H1 (cell line): ENCODE measurements at regions not wholly inside any gene's neighbourhood (a gene's known extent, or its start where the extent isn't known, plus 50 kb on each side); places are given as distances from the start of the nearest gene placed in this dataset.

Source experiments
- CTCF ChIA-PET: fragments of 300-600 bp; sonication (Branson Sonifier 250); formaldehyde crosslinking; loops from one replicate; lab custom pipeline; 2021; ENCODE audit not compliant: partially characterized antibody; lab: Charles Lee
- POLR2A ChIA-PET: fragments of 300-600 bp; sonication (Branson Sonifier 250); formaldehyde crosslinking; loops from one replicate; lab custom pipeline; 2021; ENCODE audit warnings: inconsistent platforms; ENCODE audit not compliant: partially characterized antibody; lab: Charles Lee
- DNase-seq, 2 experiments: peaks; one replicate each; pipeline versions ENCODE4 v3.0.0 to v3.0.0-alpha.2; 2010 to 2022; ENCODE audit warnings: low spot score in 2 of 2, low read depth in 1 of 2, mixed read lengths in 1 of 2
- FAIRE-seq: peaks from 2 replicates; lab custom pipeline; 2011; peaks lifted over from hg19 to GRCh38; lab: Jason Lieb, UNC
- H2AFZ ChIP-seq: 2 replicates; pipeline ENCODE4 v1.8.1; 2012; ENCODE audit warnings: low read length, inconsistent platforms
- H2AK5ac ChIP-seq: 2 replicates; pipeline ENCODE4 v1.6.1; 2013; ENCODE audit warnings: low read depth, low read length
- H2BK120ac ChIP-seq: replicated peaks from 2 replicates; pipeline ENCODE3; 2013; ENCODE audit warnings: low read depth, low read length, inconsistent platforms
- H2BK12ac ChIP-seq: 2 replicates; pipeline ENCODE4 v1.6.1; 2013; ENCODE audit warnings: low read depth, low read length
- H2BK15ac ChIP-seq: 2 replicates; pipeline ENCODE4 v1.6.1; 2013; ENCODE audit warnings: low read length
- H2BK20ac ChIP-seq: 2 replicates; pipeline ENCODE4 v1.6.1; 2013; ENCODE audit warnings: low read length
- H2BK5ac ChIP-seq: 2 replicates; pipeline ENCODE4 v1.6.1; 2013; ENCODE audit warnings: low read depth, low read length
- H3K14ac ChIP-seq: 2 replicates; pipeline ENCODE4 v1.6.1; 2013; ENCODE audit warnings: inconsistent platforms; ENCODE audit not compliant: insufficient read length
- H3K18ac ChIP-seq: 2 replicates; pipeline ENCODE4 v1.6.1; 2013; ENCODE audit warnings: low read length; ENCODE audit errors: extremely low read depth
- H3K23ac ChIP-seq: 2 replicates; pipeline ENCODE4 v1.6.1; 2013; ENCODE audit warnings: inconsistent platforms; ENCODE audit not compliant: insufficient read length
- H3K23me2 ChIP-seq: 2 replicates; pipeline ENCODE4 v1.6.1; 2013; ENCODE audit warnings: low read depth, low read length
- H3K27ac ChIP-seq: 2 replicates; pipeline ENCODE4 v1.6.1; 2011; ENCODE audit warnings: low read depth, low read length, inconsistent platforms
- H3K27me3 ChIP-seq, 4 experiments: replicated peaks in 1 of 4; 1 replicate in 1 of 4; 2 replicates in 3 of 4; pipeline versions ENCODE4 v1.6.1 to v1.8.1; 2011 to 2013; ENCODE audit warnings: low read length in 3 of 4, mild to moderate bottlenecking in 3 of 4, inconsistent platforms in 2 of 4, mixed read lengths in 2 of 4, moderate library complexity in 1 of 4; ENCODE audit not compliant: control insufficient read depth in 3 of 4, insufficient read depth in 3 of 4; ENCODE audit errors: extremely low read depth in 1 of 4
- H3K36me3 ChIP-seq, 4 experiments: 2 replicates each; pipeline versions ENCODE4 v1.6.1 to v1.8.1; 2011 to 2013; ENCODE audit warnings: mild to moderate bottlenecking in 4 of 4, low read length in 3 of 4, moderate library complexity in 2 of 4, control low read depth in 1 of 4, inconsistent platforms in 1 of 4; ENCODE audit not compliant: insufficient read depth in 4 of 4, control insufficient read depth in 2 of 4
- H3K4ac ChIP-seq: replicated peaks from 2 replicates; pipeline ENCODE3; 2013; ENCODE audit warnings: low read length, low read depth, mixed read lengths, inconsistent platforms; ENCODE audit not compliant: insufficient read length
- H3K4me1 ChIP-seq, 4 experiments: replicated peaks in 1 of 4; 1 replicate in 1 of 4; 2 replicates in 3 of 4; pipeline versions ENCODE4 v1.6.1 to v1.8.1; 2011 to 2013; ENCODE audit warnings: low read length in 3 of 4, inconsistent platforms in 2 of 4, mixed read lengths in 1 of 4; ENCODE audit not compliant: insufficient read depth in 4 of 4, control insufficient read depth in 3 of 4
- H3K4me2 ChIP-seq, 2 experiments: 2 replicates each; pipeline versions ENCODE4 v1.6.1 to v1.8.1; 2011 to 2013; ENCODE audit warnings: low read depth in 2 of 2, low read length in 2 of 2, control low read depth in 1 of 2, inconsistent platforms in 1 of 2, mild to moderate bottlenecking in 1 of 2; ENCODE audit not compliant: insufficient read depth in 1 of 2
- H3K4me3 ChIP-seq, 4 experiments: fragments of 200-600, 300-600 bp in 1 of 4; sonication (generic), shearing (Covaris generic), sonication (Bioruptor Twin) in 1 of 4; 2 replicates each; pipeline versions ENCODE4 v1.5.1 to v1.8.1; 2011 to 2016; ENCODE audit warnings: low read length in 4 of 4, low read depth in 3 of 4, control low read depth in 2 of 4, inconsistent platforms in 2 of 4, mild to moderate bottlenecking in 2 of 4, mixed read lengths in 1 of 4, moderate library complexity in 1 of 4; ENCODE audit not compliant: insufficient read depth in 2 of 4; ENCODE audit errors: extremely low read depth in 1 of 4
- H3K56ac ChIP-seq: replicated peaks from 2 replicates; pipeline ENCODE3; 2013; ENCODE audit warnings: low read depth, mild to moderate bottlenecking, mixed read lengths, low read length, inconsistent platforms; ENCODE audit not compliant: insufficient read length
- H3K79me1 ChIP-seq: 2 replicates; pipeline ENCODE4 v1.6.1; 2013; ENCODE audit warnings: low read depth, low read length, control low read depth
- H3K79me2 ChIP-seq, 2 experiments: 2 replicates each; pipeline versions ENCODE4 v1.6.1 to v1.8.1; 2012 to 2013; ENCODE audit warnings: low read length in 2 of 2, mild to moderate bottlenecking in 2 of 2, inconsistent platforms in 1 of 2; ENCODE audit not compliant: insufficient read depth in 2 of 2, control insufficient read depth in 1 of 2
- H3K9ac ChIP-seq, 4 experiments: replicated peaks in 1 of 4; 1 replicate in 1 of 4; 2 replicates in 3 of 4; pipeline versions ENCODE4 v1.6.1 to v1.8.1; 2011 to 2013; ENCODE audit warnings: low read depth in 3 of 4, low read length in 3 of 4, control low read depth in 2 of 4, mild to moderate bottlenecking in 2 of 4, moderate library complexity in 2 of 4, inconsistent platforms in 1 of 4; ENCODE audit errors: extremely low read depth in 1 of 4
- H3K9me3 ChIP-seq, 2 experiments: 2 replicates each; pipeline versions ENCODE4 v1.6.1 to v1.8.1; 2012 to 2013; ENCODE audit warnings: mild to moderate bottlenecking in 2 of 2, moderate library complexity in 2 of 2, control low read depth in 1 of 2, inconsistent platforms in 1 of 2, low read depth in 1 of 2, low read length in 1 of 2, mixed read lengths in 1 of 2; ENCODE audit not compliant: insufficient read depth in 2 of 2
- H4K20me1 ChIP-seq, 2 experiments: replicated peaks in 1 of 2; 2 replicates each; pipeline versions ENCODE3 to v1.8.1; 2011 to 2013; ENCODE audit warnings: inconsistent platforms in 2 of 2, low read length in 2 of 2, mild to moderate bottlenecking in 1 of 2; ENCODE audit not compliant: insufficient read depth in 2 of 2, control insufficient read depth in 1 of 2
- H4K5ac ChIP-seq: 2 replicates; pipeline ENCODE4 v1.6.1; 2013; ENCODE audit warnings: low read length, low read depth, mixed read lengths, inconsistent platforms; ENCODE audit not compliant: insufficient read length
- H4K8ac ChIP-seq: 2 replicates; pipeline ENCODE4 v1.8.0; 2013; ENCODE audit warnings: mild to moderate bottlenecking, moderate library complexity, low read length, inconsistent platforms; ENCODE audit not compliant: insufficient read depth; ENCODE audit errors: extremely low read depth
- H4K91ac ChIP-seq: replicated peaks from 2 replicates; pipeline ENCODE3; 2013; ENCODE audit warnings: low read length, mixed read lengths, inconsistent platforms; ENCODE audit not compliant: insufficient read length
- SIN3A ChIP-seq, 2 experiments: IDR thresholded peaks in 1 of 2; conservative IDR thresholded peaks in 1 of 2; 2 replicates each; pipeline ENCODE4 v1.6.1; 2011 to 2012; ENCODE audit warnings: low read length in 2 of 2, improper control_type of control experiment in 1 of 2, low read depth in 1 of 2, mild to moderate bottlenecking in 1 of 2
- whole genome bisulfite sequencing, 2 experiments: shearing (Covaris generic) in 1 of 2; methylation state at CpG; one replicate each; pipeline versions ENCODE4 v1.1.6 to v1.1.7; 2013 to 2015; ENCODE audit warnings: low lambda C conversion rate in 2 of 2, mixed read lengths in 2 of 2, inconsistent platforms in 1 of 2, low coverage in 1 of 2, missing lambda C conversion rate in 1 of 2; ENCODE audit not compliant: insufficient replicate concordance in 2 of 2, insufficient coverage in 1 of 2, insufficient read length in 1 of 2; ENCODE audit errors: extremely low coverage in 1 of 2, missing lambda C conversion rate in 1 of 2; 5-methylcytosine and 5-hydroxymethylcytosine counted together

- POLR2A ChIA-PET = no interaction called here
Observed at GRCh38 chr4:67380154-67380553, 165.1 kb downstream of the CENPC start.

More at GRCh38 chr4:67380154-67380553, 165.1 kb downstream of the CENPC start:
- H3K27ac ChIP-seq = no peak overlapping the region
- no peaks in the 10 kb centered on the region for H3K79me2 ChIP-seq
- H2BK120ac ChIP-seq = no peak overlapping the region
- no peaks in the 10 kb centered on the region for H3K23me2 ChIP-seq
- no peak overlapping the region for H4K8ac ChIP-seq
- no peak overlapping the region for H2BK15ac ChIP-seq
- no peaks in the 10 kb centered on the region for H4K20me1 ChIP-seq
- WGBS, 2 experiments = 91% methylated on average over 13 of the region's 16 CpGs; no CpG with 5 or more reads in 1 of the 2 experiments
- no peak overlapping the region for H2BK12ac ChIP-seq
- no peak overlapping the region for H3K23ac ChIP-seq
- no peak overlapping the region for H3K4me2 ChIP-seq
- H3K56ac ChIP-seq = no peak overlapping the region
- H2AK5ac ChIP-seq = no peak overlapping the region
- no peak overlapping the region for H4K5ac ChIP-seq
- H3K27me3 ChIP-seq = no peaks in the 10 kb centered on the region
- no peak overlapping the region for H3K4ac ChIP-seq
- no peaks in the 10 kb centered on the region for H3K4me1 ChIP-seq
- peaks cover 0 to 4% (median 0%) of the 10 kb centered on the region in 4 experiments; a peak in 1 of 8 replicates for H3K36me3 ChIP-seq
- DNase-seq = no peak
- CTCF ChIA-PET = interaction anchor here (0.7 kb wide), 1 partner anchor 53 kb away, joined by 3 read pairs; no protein-coding TSS in a partner anchor
- no peaks in the 10 kb centered on the region for H3K79me1 ChIP-seq
- no peak for FAIRE-seq
- H3K18ac ChIP-seq = no peak overlapping the region
- no peak overlapping the region for H4K91ac ChIP-seq
- no peak overlapping the region for H3K9ac ChIP-seq
- peaks cover 0 to 21% of the 10 kb centered on the region in 2 experiments; a peak in 2 of 4 replicates for H3K9me3 ChIP-seq
- no peak overlapping the region for H2BK5ac ChIP-seq
- H2BK20ac ChIP-seq = no peak overlapping the region
- no peak for TF ChIP-seq SIN3A (conservative IDR thresholded peaks at IDR 0.05 in 1 of 2, IDR thresholded peaks at IDR 0.05 in 1 of 2; ENCODE audit: low read depth in 1 of 2, low read length in 2 of 2)
- no peak overlapping the region for H3K4me3 ChIP-seq
- H3K14ac ChIP-seq = no peak overlapping the region
- no peak overlapping the region for H2AFZ ChIP-seq
